NT2/D1 (cell line): ENCODE measurements at regions not wholly inside any gene's neighbourhood (a gene's known extent, or its start where the extent isn't known, plus 50 kb on each side); places are given as distances from the start of the nearest gene placed in this dataset.
"Not testable (repeated sequence)": the region's sequence is repeated elsewhere in the genome, so short reads cannot be mapped to it uniquely, and the experiment has no call there.

ENCODE experiments used
- SUZ12 ChIP-seq: IDR thresholded peaks from 2 replicates; pipeline ENCODE4 v1.6.1; 2011; ENCODE audit not compliant: insufficient read length, insufficient read depth; ENCODE audit errors: extremely low read depth
- YY1 ChIP-seq: IDR thresholded peaks from 2 replicates; pipeline ENCODE4 v1.6.1; 2011; ENCODE audit not compliant: insufficient read length, insufficient read depth
- ZNF274 ChIP-seq: IDR thresholded peaks from 2 replicates; pipeline ENCODE4 v1.6.1; 2011; ENCODE audit warnings: mild to moderate bottlenecking, low read depth, low read length

DNA sequence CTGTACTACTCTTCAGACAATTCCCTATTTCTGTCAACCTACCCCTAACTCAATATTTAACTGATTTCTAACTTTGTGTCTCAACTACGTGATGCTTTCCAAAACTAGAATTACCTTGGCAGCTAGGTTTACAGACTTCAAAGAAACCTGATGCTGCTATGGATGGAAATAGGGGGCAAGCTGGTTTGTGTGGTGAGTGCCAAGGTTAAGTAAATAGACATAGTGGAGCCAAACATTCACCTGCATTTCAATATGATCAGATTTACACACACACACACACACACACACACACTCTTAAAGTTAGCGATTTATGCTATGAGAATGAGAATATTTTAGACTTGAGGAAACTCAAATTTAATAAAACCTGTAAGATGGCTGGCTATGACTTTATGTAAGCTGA, 52.1 kb upstream of the POMZP3 start:
- TF ChIP-seq ZNF274, YY1, SUZ12: not testable (repeated sequence)
